MV-4-11 (cell line): ENCODE measurements at regions not wholly inside any gene's neighbourhood (a gene's known extent, or its start where the extent isn't known, plus 50 kb on each side); places are given as distances from the start of the nearest gene placed in this dataset.

Experiments
- DNase-seq: peaks from one replicate; lab custom pipeline; 2025; lab: John Stamatoyannopoulos, UW

DNA sequence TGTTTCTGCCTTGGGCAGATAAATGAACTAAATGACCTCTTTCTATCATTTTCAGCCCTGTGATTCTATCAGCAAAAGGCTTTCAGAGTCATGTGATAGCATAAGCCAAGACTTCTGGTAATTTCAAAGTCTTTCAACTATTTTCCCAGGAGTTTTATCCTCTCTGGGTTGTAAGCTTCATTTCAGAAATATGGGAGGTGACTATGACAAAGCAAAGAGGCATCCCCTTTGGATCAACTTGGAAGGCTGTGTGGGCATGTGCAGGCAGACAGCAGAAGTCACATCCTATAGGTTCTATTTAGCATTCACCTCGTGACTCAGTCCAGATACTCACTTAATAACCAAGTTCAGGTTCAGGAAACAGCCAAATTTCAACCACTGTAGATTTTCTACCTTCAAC is 149.0 kb upstream of the FST start:
- DNase-seq, result no peak

DNA sequence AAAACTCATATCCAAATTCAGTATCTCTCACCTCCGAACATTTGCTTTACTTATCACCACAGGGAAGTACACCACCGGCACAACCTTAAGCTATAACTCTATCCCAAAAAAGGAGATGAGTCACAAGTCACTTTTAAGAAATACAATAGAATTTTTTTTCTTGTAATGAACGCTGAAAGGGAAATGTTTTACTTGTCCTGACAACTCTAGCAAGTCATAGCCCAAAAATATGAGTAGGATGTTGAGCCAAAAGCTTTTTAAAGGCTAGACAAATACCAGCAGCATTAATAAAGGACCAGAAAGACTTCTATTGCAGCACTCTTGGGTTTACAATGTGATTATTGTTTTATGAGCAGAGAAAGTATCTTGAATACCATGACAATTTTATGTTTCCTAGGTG is 147.3 kb upstream of the FST start:
- no peak for DNase-seq

DNA sequence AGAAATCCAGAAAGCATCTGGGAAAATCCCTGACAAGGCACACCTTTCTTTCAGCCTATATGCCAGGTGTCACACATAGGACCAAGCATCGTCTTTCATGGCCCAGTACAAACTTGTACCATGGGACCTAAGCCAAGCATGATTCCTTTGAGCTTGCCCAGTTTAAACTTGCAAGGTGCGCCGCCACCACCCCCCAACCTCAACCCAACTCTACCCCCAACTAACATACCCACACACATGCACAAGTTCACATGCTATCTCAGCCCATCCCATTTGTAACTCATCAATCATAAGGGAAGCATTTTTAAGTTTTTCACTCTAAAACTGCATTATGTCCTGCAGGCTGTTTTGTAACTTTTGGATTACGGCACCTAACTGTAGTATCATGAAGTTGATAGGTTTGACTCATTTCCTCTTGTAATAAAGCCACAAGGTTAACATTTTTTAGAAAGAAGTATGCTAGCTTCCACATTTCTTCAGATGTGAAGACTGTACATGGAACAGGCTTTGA is 145.9 kb upstream of the FST start:
- peak; percentile 89 for DNase-seq

DNA sequence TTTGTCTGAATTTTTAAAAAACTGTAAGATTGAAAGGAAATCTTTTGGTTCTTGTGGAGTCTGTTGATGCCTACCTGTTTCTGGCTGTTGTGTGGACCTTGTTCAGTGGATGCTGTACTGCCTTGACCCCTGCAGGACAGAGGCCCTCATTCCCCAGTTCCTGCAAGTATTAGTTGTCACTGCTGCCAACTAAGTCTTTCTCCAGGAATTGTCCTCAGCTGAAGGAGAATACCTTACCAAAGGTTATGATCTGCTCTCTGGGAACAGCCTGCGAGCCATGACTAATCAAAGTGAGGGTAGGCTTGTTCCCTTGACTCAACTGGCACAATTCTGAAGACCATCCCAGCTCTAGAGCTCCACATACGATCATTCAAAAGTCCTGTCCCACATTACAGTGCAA is 145.3 kb upstream of the FST start:
- peak; percentile 25 for DNase-seq

DNA sequence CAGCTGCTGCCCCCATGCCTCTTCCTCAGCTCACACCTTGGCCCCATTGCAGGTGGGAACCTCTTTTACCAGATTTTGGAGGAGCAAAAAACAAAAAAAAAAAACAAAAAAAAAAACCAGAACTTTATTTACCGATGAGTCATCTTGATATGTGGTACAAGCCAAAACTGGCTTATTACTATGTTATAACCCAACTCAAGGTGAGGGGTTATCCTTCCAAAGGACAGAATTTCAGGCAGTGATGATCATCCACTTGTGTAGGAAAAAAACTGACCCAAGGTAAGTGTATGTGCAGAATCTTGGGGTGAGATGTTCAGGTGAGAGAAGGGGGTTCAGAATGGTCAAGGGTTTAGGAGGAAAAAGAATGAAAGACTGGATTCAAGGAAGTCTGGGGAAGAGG is 142.6 kb upstream of the FST start:
- DNase-seq, result no peak

DNA sequence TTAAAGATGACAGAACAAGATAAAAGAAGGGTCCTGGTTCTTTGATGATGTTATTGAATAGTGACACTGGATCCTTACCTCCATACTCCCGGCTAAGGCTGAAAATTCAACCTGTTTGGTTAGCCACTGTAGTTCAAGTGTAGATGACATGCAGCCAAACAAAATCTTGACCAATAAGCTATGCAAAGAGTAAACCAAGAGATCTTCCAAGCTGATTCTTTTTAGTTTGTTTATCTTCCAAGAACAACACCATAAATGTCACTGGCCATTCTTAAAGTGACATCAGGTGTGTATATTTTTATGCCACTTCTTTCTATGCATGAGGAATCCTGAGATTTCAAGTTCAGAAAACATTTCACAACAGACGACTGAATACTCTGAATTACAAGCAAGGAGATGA is 141.5 kb upstream of the FST start:
- no peak for DNase-seq

DNA sequence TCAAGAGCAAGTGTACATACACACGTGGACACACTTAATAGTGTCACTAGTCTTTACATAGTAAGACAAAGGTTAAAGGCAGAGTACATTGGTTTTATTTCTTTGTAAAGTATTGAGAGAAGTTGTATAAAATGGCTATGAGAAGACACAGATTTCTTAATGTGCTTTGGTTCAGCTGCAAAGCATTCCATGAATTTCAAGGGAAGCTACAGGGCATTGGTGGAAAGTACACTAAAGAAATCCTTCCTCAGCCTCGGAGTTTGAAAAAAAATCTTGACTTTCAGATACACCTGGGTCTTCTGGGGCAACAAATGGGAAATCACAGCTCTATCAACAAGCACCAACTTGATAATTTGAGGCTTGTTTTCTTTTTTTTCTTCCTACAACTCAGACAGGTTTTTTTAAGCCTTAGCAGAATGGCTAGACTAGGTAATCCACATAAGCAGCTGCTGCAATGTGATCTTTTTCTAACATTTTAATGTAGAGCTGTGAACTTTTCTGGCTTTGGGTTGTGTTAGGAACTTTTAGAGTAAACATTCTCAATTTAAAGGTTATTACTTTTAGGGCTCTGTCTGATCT is 140.4 kb upstream of the FST start:
- no peak for DNase-seq

DNA sequence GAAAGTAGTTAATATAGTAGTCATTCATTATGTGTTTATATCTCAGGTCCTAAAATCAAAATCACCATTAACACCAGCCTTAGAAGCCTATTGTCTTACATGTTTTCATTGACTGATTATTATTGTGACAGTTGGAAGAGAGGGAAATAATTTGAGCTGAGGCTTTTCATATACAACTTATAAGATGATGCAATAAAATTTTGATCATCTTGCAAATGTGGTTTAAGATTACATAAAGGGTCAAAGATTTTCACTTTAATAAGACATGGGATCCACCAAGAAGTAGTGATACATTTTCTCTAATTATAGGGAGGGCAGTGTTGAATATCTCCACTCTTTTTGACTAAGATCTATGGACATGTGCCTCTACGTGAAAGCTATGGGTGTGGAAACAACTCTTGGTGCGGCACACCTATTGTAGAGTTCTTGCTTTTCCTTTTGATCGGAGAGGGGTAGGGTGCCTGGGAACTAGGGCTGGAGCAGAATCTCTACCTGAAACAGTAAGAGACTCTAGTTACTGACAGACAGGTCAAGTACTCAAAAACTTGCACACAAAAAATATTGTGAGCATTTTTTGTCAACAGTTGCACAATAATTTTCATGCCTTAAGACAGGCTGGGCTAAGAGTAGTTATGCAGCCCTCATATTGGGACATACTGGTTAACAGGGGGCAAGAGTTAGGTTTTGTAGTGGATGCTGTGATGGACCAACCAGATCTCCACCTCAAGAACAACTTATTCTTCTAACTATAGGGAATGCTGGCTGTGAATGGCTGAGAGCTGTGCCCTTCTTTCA is 139.3 kb upstream of the FST start:
- no peak for DNase-seq

DNA sequence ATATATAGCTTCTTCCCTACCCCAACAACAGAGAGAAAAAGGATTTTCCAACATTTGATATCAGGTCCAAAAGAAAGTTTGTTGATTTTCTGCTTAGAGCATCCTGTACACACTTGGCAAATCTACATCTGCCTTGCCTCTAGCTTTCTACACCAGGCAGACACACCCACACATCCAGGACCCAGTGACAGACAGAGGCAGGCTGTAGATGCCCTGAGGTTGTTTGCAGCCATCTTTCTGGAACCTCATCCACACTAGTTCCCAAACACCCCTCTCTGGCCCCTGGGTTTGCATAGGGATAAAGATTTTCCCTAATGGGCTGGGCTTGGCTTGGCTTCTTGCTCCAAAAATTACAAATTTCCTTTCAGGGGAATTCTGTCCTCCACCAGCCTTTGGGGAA is 138.2 kb upstream of the FST start:
- no peak for DNase-seq

DNA sequence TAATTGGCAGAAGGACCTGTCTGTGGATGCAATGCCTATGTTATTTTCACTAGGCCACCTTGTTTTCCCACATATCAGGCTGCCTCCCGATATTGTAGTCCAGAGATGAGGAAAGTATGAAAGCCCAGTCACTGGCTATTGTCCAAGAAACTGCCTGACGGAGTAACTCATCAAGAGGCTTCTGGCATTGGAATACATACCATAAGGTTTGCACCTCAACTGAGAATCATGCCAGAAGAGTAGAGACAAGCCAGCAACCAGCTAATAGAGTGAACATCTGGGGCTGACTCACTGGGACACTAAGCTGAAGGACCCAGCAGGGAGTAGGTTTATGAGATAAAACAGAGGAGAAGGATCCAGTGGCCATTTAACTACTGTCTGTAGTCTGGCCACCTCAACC is 137.2 kb upstream of the FST start:
- no peak for DNase-seq

DNA sequence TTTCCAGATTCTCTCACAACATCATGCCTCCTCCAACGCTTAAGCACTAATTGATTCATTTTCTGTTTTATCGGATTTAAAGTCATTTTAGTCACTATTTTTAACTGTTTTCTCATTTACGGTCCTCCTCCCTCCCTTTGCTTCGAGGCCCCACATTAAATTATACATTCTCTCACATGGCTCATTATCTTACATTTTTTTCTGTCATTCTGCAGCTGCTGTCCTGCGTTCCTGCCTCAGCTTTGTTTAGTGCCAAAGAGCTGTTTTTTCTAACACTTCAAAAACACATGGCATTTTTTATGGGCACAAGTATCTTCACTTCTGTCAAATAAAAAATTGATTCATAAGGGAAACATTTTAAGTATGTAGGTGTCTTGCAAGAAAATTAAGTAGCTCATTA is 130.1 kb upstream of the FST start:
- DNase-seq, result no peak

DNA sequence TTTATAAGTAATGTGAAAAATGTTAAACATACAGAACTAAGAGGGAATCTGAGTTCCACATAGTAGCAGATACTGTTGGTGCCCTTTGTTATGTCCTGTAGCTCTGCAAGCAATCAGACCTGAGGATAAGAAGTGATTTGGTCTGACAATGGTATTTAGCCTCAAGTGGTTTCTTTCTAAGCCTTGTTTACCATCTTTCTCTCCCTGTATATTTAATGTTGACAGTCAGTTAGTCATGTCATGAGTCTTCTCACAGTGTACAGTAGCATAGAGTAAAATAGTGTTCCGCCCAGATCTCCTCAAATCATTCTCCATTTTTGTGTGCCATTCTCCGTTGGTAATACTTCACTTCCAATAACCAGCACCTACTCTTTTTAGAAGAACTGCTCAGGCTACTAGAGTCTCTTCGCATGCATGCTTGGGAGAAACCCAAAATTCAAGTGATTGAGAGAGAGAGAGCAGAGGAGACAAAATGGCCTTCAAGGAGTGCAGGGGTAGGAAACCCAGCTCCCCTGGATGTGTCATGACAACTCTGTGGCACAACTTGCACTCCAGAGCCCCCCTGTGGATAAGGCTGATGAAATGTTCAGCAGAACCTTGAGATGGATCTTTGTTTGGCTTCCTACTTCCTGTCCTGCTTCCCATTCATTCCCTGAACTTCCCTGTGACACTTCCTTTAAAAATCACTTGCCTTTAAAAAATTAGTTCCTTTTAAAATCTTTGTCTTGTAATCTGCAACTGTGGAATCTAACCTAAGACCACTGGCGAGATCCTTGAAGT is 129.2 kb upstream of the FST start:
- DNase-seq, result peak; percentile 12

DNA sequence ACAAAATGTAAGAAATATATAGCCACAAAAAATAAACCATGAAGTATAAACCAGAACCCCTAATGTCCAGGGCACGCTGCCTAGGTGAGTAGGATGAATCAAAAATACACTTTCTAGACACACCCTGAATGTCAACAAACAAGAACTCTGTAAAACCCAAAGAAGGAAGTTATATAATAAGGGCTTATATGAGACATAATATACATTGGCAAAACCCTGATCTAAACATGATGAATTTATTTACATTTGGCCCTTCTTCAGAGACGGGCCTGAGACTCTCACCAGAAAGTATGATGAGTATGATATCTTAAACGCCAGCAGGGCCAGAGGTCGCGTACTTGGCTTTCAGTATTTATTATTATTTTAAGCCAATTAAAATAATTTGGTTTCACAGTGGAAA is 125.1 kb upstream of the FST start:
- DNase-seq, result no peak

DNA sequence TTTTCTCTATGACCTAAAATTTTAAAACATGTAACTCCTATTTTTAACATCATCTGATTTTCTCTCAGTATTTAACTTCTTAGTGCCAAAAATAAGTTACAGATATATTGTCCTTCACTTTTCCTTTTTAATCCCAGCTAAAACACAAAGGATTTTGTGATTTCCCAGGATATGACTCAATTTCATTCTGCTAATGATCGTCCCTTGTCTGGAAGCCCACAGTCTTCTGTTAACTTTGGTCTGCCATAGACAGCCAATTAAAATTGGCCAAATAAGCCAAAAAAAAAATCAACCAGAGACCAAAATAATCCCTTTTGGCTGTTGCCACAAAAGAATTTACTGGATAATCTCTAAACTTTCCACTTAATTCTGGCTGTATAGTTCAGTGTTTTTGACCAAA is 124.5 kb upstream of the FST start:
- DNase-seq, result no peak

DNA sequence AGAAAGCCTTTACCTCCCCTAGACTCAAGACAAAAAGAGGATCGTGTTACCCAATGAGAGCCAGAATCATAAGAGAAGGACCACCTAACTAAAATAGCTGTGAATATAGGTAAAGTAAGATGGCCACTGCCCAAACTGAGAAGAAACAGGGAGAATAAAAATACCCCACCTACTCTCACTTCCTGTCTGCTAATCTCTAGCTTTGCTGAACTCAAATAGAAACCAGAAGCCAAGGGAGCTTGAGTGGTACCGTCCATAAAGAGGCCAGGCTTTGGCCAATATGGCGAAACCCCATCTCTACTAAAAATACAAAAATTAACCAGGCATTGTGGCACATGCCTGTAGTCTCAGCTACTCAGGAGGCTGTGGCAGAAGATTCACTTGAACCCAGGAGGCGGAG is 123.0 kb upstream of the FST start:
- peak; percentile 85 for DNase-seq

DNA sequence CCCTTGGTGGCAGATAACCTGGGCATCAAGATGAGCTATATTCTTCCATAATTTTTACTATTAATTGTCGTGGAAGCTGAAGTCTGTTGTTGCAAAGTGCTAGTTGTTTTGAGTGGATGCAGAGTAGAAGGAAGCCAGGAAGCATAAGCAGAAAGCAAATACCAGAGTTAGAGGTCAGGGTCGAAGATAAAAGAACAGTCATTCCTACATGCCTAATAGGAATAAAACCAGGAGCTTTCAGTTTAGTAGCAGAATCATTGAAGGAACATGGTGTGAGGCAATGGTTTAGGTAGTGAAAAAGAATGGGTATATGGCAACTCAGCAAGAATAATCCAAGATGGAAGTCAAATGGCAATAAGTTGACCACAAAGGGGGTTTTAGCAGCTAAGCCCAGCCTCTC is 121.6 kb upstream of the FST start:
- DNase-seq, result no peak

DNA sequence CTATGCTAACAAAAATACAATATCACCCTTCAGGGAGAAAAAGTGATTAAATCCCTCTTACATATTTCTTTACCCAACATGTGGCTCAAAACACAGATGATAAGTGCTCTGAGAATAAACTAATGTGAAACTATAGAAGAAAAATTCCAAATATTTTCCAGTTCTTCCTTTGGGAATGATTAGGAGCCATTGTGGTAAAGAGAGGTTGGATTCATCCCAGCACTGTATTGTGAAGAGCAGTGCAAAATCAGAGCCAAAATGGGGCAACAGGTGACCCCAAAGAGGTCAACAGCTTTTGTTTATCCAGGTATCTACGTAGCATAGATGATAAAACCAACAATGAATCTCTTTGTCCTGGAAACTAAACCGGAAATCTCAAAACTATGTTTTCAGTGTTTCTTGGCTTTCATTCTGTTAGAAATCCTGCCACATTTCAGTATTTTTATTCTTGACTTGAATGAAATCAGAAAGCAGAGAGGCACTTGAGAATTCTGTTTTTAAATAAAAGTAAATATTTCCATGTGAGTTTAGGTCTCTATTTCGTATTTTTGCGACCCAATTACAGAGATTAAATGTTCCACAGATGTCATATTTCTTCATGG is 120.4 kb upstream of the FST start:
- no peak for DNase-seq

DNA sequence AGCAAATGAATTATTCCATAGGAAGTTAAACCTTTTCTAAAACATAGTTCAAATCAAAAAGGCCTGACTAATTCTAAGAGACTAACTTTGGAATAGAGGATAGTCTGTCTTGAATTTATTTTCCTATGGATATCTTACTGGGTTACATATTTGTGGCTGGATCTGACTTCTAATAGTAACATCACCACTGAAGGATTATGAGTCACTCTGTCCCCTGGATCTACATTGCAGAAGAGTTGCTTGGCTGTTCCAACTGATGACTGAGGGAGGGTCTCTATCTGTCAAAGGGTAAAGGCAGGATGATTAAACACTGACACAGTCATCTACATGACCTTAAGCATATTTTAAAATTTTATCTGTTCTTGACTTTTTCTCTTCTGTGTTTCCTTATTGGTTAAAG is 119.6 kb upstream of the FST start:
- DNase-seq, result no peak

DNA sequence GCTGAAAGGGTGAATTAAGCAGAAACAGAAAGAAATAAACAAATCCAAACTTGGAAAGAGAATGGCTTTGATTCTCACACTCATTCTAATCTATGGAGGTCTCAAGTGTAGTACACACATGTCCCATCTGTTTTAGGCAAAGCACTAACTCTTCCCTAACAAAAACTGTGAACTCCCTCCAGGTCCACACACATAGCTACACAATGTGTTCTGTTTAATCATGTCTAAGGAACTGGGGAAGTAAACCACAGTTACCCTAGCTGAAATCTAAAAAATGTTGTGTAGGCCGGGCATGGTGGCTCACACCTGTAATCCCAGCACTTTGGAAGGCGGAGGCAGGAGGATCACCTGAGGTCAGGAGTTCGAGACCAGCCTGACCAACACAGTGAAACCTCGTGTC is 118.7 kb upstream of the FST start:
- no peak for DNase-seq

DNA sequence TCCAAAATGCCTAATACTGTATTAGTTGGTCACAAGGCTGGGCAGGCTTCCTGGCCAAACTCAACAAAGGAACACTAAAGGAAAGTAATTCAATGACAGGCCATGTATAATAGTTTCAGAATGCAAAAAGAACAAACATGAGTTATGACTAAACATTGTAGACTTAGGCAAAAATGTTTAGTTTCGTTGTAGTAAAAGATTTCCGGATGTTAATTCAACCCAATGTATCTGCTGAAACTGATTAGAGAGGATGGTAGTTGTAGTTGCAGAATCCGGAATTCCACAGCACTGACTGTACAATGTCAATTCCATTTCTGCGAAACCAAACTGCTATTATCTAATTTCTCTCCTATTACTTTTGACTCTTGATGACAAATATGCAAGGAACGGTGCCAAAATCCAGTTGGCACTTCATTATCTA is 117.9 kb upstream of the FST start:
- no peak for DNase-seq

DNA sequence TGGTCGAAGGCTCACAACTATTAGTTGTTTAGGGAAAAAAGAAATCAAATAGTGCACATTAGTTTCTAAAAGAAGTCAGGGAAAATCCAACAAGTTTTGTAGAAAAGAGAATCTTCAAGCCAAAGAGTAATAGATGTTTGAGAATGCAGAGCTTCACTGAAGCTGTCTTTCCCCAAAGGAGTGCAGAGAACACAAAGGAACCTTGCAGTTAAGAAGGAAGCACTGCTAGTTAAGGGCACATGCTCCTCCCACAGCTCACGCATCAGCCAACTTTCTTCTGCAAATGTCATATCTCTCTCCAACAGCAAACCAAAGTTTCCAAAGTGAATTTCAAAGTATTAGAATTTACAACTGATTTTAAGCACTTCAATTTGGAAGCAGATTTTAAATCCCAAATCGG is 116.4 kb upstream of the FST start:
- DNase-seq, result peak; percentile 13

DNA sequence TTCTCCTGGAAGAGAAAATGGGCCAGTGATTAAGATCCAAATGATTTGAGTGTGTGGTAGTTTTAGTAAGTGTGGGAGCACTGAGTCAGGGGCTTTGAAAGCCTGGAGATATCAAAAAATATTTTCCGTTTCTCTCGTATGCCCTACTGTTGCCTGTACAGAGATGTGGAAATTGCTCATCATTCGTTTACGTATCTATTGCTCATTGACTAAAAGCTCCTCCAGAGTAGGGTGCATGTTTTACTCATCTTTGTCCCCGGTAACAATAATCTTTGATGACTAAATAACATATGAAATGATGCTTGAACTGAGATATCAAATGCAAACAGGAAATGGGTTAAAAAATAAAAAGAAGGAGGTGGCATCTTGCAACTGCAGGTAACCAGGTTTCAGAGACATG is 114.2 kb upstream of the FST start:
- no peak for DNase-seq

DNA sequence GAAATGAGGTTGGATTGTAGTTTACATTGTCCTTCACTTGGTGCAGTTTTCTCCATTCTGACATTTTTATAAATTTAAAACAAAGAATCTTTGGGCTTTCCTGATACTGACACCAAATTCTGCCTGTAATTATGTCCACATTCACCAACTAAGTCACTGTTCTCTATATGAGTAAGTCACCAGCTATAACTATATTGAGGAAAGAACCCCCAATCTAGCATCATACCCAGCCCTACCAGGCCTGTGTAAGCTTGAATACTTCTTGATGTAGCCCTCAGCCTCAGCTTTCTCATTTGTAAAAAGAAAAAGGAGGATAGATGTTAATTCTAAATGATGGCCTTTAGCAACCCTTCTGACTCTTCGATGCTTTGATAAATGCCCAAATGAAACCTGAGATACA is 112.7 kb upstream of the FST start:
- DNase-seq, result no peak
